GM23338 (cell line): ENCODE measurements at regions not wholly inside any gene's neighbourhood (a gene's known extent, or its start where the extent isn't known, plus 50 kb on each side); places are given as distances from the start of the nearest gene placed in this dataset.

ENCODE experiments used
- CREB1 ChIP-seq: fragments of 250-450 bp; sonication (Bioruptor Pico); IDR thresholded peaks from 2 replicates; pipeline ENCODE4 v1.5.0; 2020; ENCODE audit warnings: low read depth, mild to moderate bottlenecking, moderate library complexity
- EZH2 ChIP-seq: fragments of 200-600 bp; sonication (generic); IDR thresholded peaks from one replicate; pipeline ENCODE4 v1.8.0; 2017; ENCODE audit warnings: antibody characterized with exemption, mild to moderate bottlenecking, low read depth; ENCODE audit not compliant: unreplicated experiment
- EZH2phosphoT487 ChIP-seq: fragments of 200-600 bp; sonication (generic); IDR thresholded peaks from one replicate; pipeline ENCODE4 v1.8.1; 2018; ENCODE audit warnings: antibody characterized with exemption; ENCODE audit not compliant: unreplicated experiment
- JUNB ChIP-seq: IDR thresholded peaks from one replicate; pipeline ENCODE4 v1.6.1; 2016; ENCODE audit warnings: antibody characterized with exemption; ENCODE audit not compliant: unreplicated experiment
- REST ChIP-seq: IDR thresholded peaks from one replicate; pipeline ENCODE4 v1.6.1; 2018; ENCODE audit warnings: antibody characterized with exemption; ENCODE audit not compliant: unreplicated experiment
- STAT1 ChIP-seq: IDR thresholded peaks from one replicate; pipeline ENCODE4 v1.6.1; 2016; ENCODE audit warnings: antibody characterized with exemption; ENCODE audit not compliant: unreplicated experiment
- ZNF114 ChIP-seq: fragments of 250-450 bp; sonication (Bioruptor Pico); IDR thresholded peaks from 2 replicates; pipeline ENCODE4 v1.5.0; 2020; ENCODE audit warnings: mild to moderate bottlenecking, moderate library complexity
- ZNF462 ChIP-seq: fragments of 250-450 bp; sonication (Bioruptor Pico); IDR thresholded peaks from 2 replicates; pipeline ENCODE4 v1.5.0; 2020; ENCODE audit warnings: mild to moderate bottlenecking, moderate library complexity
- TF ChIP-seq, protein P1 (sequence below), 2 experiments: fragments of 200-600 bp in 1 of 2; sonication (generic) in 1 of 2; conservative IDR thresholded peaks; 2 replicates each; pipeline versions ENCODE4 v1.5.1 to v1.6.1; 2016 to 2017; ENCODE audit warnings: antibody characterized with exemption in 2 of 2, low read depth in 2 of 2, mild to moderate bottlenecking in 2 of 2, moderate library complexity in 1 of 2

DNA sequence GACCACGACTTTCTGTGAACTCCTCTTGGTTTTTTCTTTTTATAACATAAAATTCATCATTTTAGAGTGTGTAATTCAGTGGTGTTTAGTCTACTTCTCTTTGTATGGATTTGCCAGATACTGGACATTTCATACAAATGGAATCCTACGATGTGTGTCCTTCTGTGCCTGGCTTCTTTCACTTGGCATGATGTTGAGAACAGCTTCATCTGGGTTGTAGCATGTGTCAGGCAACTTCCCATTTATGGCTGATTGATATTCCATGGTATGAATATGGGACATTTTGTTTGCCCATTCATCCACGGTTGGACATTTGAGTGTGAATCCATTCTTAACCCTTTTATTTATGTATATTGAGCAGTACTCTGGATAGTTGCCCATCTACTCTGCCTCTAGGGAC is 82.7 kb upstream of the KLF13 start (continued):
- TF ChIP-seq ZNF462 (CRISPR knock-in tag): no peak
- no peak for TF ChIP-seq REST
- TF ChIP-seq STAT1: no peak
- TF ChIP-seq JUNB: no peak
- TF ChIP-seq, protein P1, sequence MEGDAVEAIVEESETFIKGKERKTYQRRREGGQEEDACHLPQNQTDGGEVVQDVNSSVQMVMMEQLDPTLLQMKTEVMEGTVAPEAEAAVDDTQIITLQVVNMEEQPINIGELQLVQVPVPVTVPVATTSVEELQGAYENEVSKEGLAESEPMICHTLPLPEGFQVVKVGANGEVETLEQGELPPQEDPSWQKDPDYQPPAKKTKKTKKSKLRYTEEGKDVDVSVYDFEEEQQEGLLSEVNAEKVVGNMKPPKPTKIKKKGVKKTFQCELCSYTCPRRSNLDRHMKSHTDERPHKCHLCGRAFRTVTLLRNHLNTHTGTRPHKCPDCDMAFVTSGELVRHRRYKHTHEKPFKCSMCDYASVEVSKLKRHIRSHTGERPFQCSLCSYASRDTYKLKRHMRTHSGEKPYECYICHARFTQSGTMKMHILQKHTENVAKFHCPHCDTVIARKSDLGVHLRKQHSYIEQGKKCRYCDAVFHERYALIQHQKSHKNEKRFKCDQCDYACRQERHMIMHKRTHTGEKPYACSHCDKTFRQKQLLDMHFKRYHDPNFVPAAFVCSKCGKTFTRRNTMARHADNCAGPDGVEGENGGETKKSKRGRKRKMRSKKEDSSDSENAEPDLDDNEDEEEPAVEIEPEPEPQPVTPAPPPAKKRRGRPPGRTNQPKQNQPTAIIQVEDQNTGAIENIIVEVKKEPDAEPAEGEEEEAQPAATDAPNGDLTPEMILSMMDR (conservative IDR thresholded peaks at IDR 0.05; ENCODE audit: low read depth in 2 of 2): no peak
- TF ChIP-seq ZNF114 (CRISPR knock-in tag): no peak
- no peak for TF ChIP-seq EZH2
- TF ChIP-seq EZH2phosphoT487: no peak
- no peak for TF ChIP-seq CREB1 (CRISPR knock-in tag)
